Lower lobe of right lung (tissue), 2 donors: ENCODE measurements at regions not wholly inside any gene's neighbourhood (a gene's known extent, or its start where the extent isn't known, plus 50 kb on each side); places are given as distances from the start of the nearest gene placed in this dataset.

Experiments used
- ATAC-seq, 2 donors: fragments of 200-7000 bp; cut with Tn5 transposase; one replicate each; pipeline ENCODE4 v1.9.1; 2020 to 2022; ENCODE audit warnings: mild to moderate bottlenecking in 2 of 2, moderate library complexity in 2 of 2
- DNase-seq: peaks from one replicate; pipeline ENCODE4 v3.0.0-alpha.2; 2020
- H3K27ac ChIP-seq: fragments of 200-600 bp; one replicate; pipeline ENCODE4 v1.8.0; 2022
- H3K27me3 ChIP-seq: fragments of 200-600 bp; one replicate; pipeline ENCODE4 v1.8.0; 2022; ENCODE audit warnings: low read depth
- H3K36me3 ChIP-seq: fragments of 200-600 bp; one replicate; pipeline ENCODE4 v1.8.0; 2022; ENCODE audit warnings: mild to moderate bottlenecking
- H3K4me1 ChIP-seq: fragments of 200-600 bp; one replicate; pipeline ENCODE4 v1.8.0; 2022
- H3K4me3 ChIP-seq: fragments of 200-600 bp; one replicate; pipeline ENCODE4 v1.8.0; 2022; ENCODE audit warnings: mild to moderate bottlenecking
- H3K9me3 ChIP-seq: fragments of 200-600 bp; one replicate; pipeline ENCODE4 v1.8.0; 2022
- CTCF ChIP-seq: fragments of 200-600 bp; IDR thresholded peaks from one replicate; pipeline ENCODE4 v1.8.0; 2022; ENCODE audit warnings: antibody characterized with exemption, mild to moderate bottlenecking
- intact Hi-C: fragments of 100-400 bp; cut with DNase I; formaldehyde crosslinking; loops from one replicate; pipeline ENCODE4 v1.11.0; 2022
- donor health status: DM: no; HTN: yes; CAD: no; lungs with severe emphysema.

GRCh38 chr7:101717628-101718357 lies 88.7 kb upstream of the MYL10 start:
- Histone ChIP-seq H3K27ac (peak overlapping the region; percentile 62), H3K36me3 (no peaks in the 10 kb centered on the region), H3K4me3 (no peak overlapping the region), H3K4me1 (peaks cover 6% of the 10 kb centered on the region), H3K9me3 (no peaks in the 10 kb centered on the region), H3K27me3 (no peaks in the 10 kb centered on the region)
- DNase-seq (peak; percentile 86), ATAC-seq (peak; percentile 86 to 87)
- no peak for TF ChIP-seq CTCF
- intact Hi-C loops = no loop called here

GRCh38 chr7:101718363-101719122 lies 89.4 kb upstream of the MYL10 start:
- DNase-seq (no peak), ATAC-seq (peak; percentile 5 to 7)
- intact Hi-C loops = no loop called here
- Histone ChIP-seq H3K27me3 (no peaks in the 10 kb centered on the region), H3K4me1 (peaks cover 6% of the 10 kb centered on the region), H3K27ac (peak overlapping the region; percentile 62), H3K36me3 (no peaks in the 10 kb centered on the region), H3K9me3 (no peaks in the 10 kb centered on the region), H3K4me3 (no peak overlapping the region)
- no peak for TF ChIP-seq CTCF

- no peaks in the 10 kb centered on the region for H3K9me3 ChIP-seq
- no peak for TF ChIP-seq CTCF
- H3K27ac ChIP-seq = no peak overlapping the region
- intact Hi-C loops = no loop called here
- H3K27me3 ChIP-seq = no peaks in the 10 kb centered on the region
- no peaks in the 10 kb centered on the region for H3K36me3 ChIP-seq
- DNase-seq (no peak), ATAC-seq (no peak)
- no peak overlapping the region for H3K4me3 ChIP-seq
- peaks cover 6% of the 10 kb centered on the region for H3K4me1 ChIP-seq
Observed at GRCh38 chr7:101719123-101719470, 90.0 kb upstream of the MYL10 start.

GRCh38 chr7:101720324-101720723 lies 91.2 kb upstream of the MYL10 start:
- no peak for ATAC-seq
- Histone ChIP-seq H3K9me3 (no peaks in the 10 kb centered on the region), H3K36me3 (no peaks in the 10 kb centered on the region), H3K27ac (no peak overlapping the region), H3K4me1 (peaks cover 6% of the 10 kb centered on the region), H3K27me3 (no peaks in the 10 kb centered on the region), H3K4me3 (no peak overlapping the region)
- intact Hi-C loops = no loop called here
- no peak for TF ChIP-seq CTCF
- no peak for DNase-seq

- H3K27ac ChIP-seq = no peak overlapping the region
- H3K4me1 ChIP-seq = peaks cover 6% of the 10 kb centered on the region
- intact Hi-C loops = no loop called here
- H3K36me3 ChIP-seq = no peaks in the 10 kb centered on the region
- ATAC-seq (no peak), DNase-seq (no peak)
- no peak overlapping the region for H3K4me3 ChIP-seq
- TF ChIP-seq CTCF = no peak
- H3K9me3 ChIP-seq = no peaks in the 10 kb centered on the region
- H3K27me3 ChIP-seq = no peaks in the 10 kb centered on the region
Observed at GRCh38 chr7:101722247-101722646, 93.2 kb upstream of the MYL10 start.
